GM10248 (cell line): ENCODE measurements at regions not wholly inside any gene's neighbourhood (a gene's known extent, or its start where the extent isn't known, plus 50 kb on each side); places are given as distances from the start of the nearest gene placed in this dataset.
"Not testable (repeated sequence)": the region's sequence is repeated elsewhere in the genome, so short reads cannot be mapped to it uniquely, and the experiment has no call there.

Experiments used
- CTCF ChIA-PET: fragments of 300-600 bp; sonication (Branson Sonifier 250); formaldehyde crosslinking; extraction: SDS; loops from one replicate; lab custom pipeline; 2021; ENCODE audit warnings: antibody characterized with exemption; lab: Yijun Ruan, JAX
- POLR2A ChIA-PET: fragments of 350-650 bp; sonication (Branson Sonifier 250); formaldehyde crosslinking; extraction: SDS; loops from one replicate; lab custom pipeline; 2020; ENCODE audit warnings: antibody characterized with exemption; lab: Yijun Ruan, JAX
- DNase-seq: peaks from one replicate; pipeline ENCODE4 v3.0.0; 2012; ENCODE audit errors: extremely low spot score
- TF ChIP-seq, protein P1 (sequence below): IDR thresholded peaks from 2 replicates; pipeline ENCODE4 v1.5.1; 2012; ENCODE audit warnings: mild to moderate bottlenecking, low read depth; ENCODE audit errors: extremely low read depth, missing control alignments, control extremely low read depth

DNA sequence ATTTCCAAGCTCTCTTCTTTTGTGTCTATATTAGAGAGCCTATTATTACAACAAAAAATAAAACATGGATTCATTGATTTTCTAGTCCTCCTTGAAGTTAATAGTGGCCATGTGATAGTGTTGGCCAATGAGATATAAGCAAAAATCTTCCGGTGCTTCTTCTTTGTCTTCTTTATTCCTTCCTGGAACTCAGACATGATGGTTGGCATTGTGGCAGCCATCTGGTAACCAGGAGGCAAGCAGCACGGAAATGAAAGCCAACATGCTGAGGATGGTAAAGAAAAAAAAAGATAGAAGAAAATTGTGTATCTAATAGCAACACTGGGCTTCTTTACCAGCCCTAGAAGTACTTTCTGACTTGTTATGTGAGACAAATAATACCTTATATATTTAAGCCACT is 50.8 kb upstream of the SEL1L start:
- ChIA-PET CTCF (no interaction called here), POLR2A (no interaction called here)
- TF ChIP-seq, protein P1, sequence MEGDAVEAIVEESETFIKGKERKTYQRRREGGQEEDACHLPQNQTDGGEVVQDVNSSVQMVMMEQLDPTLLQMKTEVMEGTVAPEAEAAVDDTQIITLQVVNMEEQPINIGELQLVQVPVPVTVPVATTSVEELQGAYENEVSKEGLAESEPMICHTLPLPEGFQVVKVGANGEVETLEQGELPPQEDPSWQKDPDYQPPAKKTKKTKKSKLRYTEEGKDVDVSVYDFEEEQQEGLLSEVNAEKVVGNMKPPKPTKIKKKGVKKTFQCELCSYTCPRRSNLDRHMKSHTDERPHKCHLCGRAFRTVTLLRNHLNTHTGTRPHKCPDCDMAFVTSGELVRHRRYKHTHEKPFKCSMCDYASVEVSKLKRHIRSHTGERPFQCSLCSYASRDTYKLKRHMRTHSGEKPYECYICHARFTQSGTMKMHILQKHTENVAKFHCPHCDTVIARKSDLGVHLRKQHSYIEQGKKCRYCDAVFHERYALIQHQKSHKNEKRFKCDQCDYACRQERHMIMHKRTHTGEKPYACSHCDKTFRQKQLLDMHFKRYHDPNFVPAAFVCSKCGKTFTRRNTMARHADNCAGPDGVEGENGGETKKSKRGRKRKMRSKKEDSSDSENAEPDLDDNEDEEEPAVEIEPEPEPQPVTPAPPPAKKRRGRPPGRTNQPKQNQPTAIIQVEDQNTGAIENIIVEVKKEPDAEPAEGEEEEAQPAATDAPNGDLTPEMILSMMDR = no peak
- no peak for DNase-seq

- DNase-seq = no peak
- ChIA-PET CTCF (no interaction called here), POLR2A (no interaction called here)
- TF ChIP-seq, protein P1 = no peak
Observed at GRCh38 chr14:81589381-81590065, 55.9 kb upstream of the SEL1L start.

- no peak for DNase-seq
- CTCF ChIA-PET = interaction anchor here (1.0 to 1.9 kb wide), 3 partner anchors 10 to 34 kb away, joined by 3 to 5 read pairs (median 4); no protein-coding TSS in a partner anchor
- POLR2A ChIA-PET = no interaction called here
- TF ChIP-seq, protein P1 = no peak
Observed at GRCh38 chr14:81591266-81591665, 57.6 kb upstream of the SEL1L start.

- TF ChIP-seq, protein P1 = no peak
- CTCF ChIA-PET = no interaction called here
- DNase-seq = no peak
- POLR2A ChIA-PET = no interaction called here
Observed at GRCh38 chr14:81594012-81594411, 60.4 kb upstream of the SEL1L start.

DNA sequence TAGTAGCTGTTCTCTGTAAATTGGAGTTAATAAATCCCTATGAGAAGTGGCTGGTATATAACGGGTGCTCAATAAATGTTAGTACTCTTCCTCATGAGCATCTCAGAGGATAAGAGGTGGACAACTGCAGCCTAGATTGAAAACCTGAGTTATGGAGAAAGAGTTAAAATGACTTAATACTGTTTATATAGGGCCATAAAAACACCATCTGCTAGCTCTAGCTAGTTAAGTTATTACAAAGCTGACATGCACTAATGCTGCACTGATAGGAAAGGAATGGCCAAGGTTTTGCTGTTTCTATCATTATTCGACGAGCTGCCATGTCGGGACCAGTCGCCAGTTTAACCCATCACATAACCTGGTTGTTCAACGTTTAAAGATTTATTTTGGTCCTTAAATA is 72.0 kb upstream of the SEL1L start:
- POLR2A ChIA-PET = no interaction called here
- TF ChIP-seq, protein P1 = no peak
- CTCF ChIA-PET = no interaction called here
- no peak for DNase-seq

DNA sequence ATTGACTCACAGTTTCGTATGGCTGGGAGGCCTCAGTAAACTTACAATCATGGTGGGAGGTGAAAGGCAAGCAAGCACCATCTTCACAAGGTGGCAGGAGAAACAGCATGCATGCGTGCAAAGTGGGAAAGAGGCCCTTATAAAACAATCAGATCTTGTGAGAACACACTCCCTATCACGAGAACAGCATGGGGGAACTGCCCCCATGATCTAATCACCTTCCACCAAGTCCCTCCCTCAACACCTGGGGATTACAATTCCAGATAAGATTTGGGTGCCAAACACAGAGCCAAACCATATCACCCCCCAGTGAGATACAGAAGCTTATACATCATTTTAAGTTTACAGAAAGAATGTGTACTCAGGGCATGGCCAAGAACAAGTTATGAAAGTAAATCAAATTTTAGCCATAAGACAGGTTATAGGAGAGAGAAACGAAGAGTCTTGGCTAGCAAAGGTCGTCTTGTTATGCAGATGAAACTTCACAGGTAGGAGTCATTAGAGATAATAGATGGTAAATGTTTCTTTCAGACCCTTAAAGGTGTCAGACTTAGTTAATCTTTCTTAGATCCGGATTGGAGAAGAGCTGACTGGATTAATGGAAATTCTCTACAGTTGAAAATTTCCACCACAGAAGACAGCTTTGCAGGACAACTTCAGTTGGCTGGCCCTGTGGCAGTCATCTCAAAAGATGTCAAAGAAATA is 79.8 kb upstream of the SEL1L start:
- ChIA-PET CTCF (interaction anchor here (1.2 to 1.5 kb wide), 4 partner anchors 9 to 24 kb away, joined by 3 to 5 read pairs (median 3); no protein-coding TSS in a partner anchor), POLR2A (no interaction called here)
- TF ChIP-seq, protein P1 = no peak
- DNase-seq = no peak

DNA sequence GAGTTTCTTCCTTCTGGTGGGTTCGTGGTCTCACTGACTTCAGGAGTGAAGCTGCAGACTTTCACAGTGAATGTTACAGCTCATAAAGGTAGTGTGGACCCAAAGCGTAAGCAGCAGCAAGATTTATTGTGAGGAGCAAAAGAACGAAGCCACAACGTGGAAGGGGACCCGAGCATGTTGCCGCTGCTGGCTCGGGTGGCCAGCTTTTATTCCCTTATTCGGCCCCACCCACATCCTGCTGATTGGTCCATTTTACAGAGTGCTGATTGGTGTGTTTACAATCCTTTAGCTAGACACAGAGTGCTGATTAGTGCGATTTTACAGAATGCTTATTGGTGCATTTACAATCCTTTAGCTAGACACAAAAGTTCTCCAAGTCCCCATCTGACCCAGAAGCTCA is 80.6 kb upstream of the SEL1L start:
- POLR2A ChIA-PET, DNase-seq: not testable (repeated sequence)
- CTCF ChIA-PET = interaction anchor here (1.2 to 1.5 kb wide), 3 partner anchors 9 to 23 kb away, joined by 3 to 5 read pairs (median 3); no protein-coding TSS in a partner anchor
